Panc1 (cell line): ENCODE measurements at regions not wholly inside any gene's neighbourhood (a gene's known extent, or its start where the extent isn't known, plus 50 kb on each side); places are given as distances from the start of the nearest gene placed in this dataset.

Experiments used
- ATAC-seq: fragments of 200-7000 bp; cut with Tn5 transposase; 2 replicates; pipeline ENCODE4 v1.9.1; 2020; ENCODE audit warnings: mild to moderate bottlenecking, moderate library complexity
- BruUV-seq: library from RNA; stranded (reverse); fragments of 400-500 nt; replicated peaks from 2 replicates; lab custom pipeline; 2021; lab: Mats Ljungman, UMichigan
- CTCF ChIA-PET: fragments of 300-600 bp; sonication (Branson Sonifier 250); formaldehyde crosslinking; loops from one replicate; lab custom pipeline; 2022; ENCODE audit warnings: antibody characterized with exemption; lab: Charles Lee
- POLR2A ChIA-PET: fragments of 300-600 bp; sonication (Branson Sonifier 250); formaldehyde crosslinking; loops from one replicate; lab custom pipeline; 2022; ENCODE audit warnings: antibody characterized with exemption; lab: Charles Lee
- DNase-seq: peaks from one replicate; pipeline ENCODE4 v3.0.0-alpha.2; 2010; ENCODE audit warnings: low read depth, low spot score
- H3K27ac ChIP-seq: 2 replicates; pipeline ENCODE4 v1.5.1; 2011; ENCODE audit warnings: mild to moderate bottlenecking, low read length, inconsistent platforms
- H3K27me3 ChIP-seq: fragments of 200-500 bp; sonication (Bioruptor generic); 2 replicates; pipeline ENCODE4 v1.6.0; 2014; ENCODE audit warnings: low read length, inconsistent platforms; ENCODE audit not compliant: control insufficient read depth, insufficient read depth
- H3K36me3 ChIP-seq: fragments of 200-500 bp; sonication (Bioruptor generic); 2 replicates; pipeline ENCODE4 v1.5.1; 2014; ENCODE audit warnings: inconsistent platforms, mild to moderate bottlenecking, low read length, moderate library complexity; ENCODE audit not compliant: control insufficient read depth, insufficient read depth
- H3K4me1 ChIP-seq: 2 replicates; pipeline ENCODE4 v1.5.1; 2011; ENCODE audit warnings: inconsistent platforms, mild to moderate bottlenecking, low read length, moderate library complexity; ENCODE audit not compliant: control insufficient read depth, insufficient read depth
- H3K4me3 ChIP-seq, 2 experiments: 2 replicates each; pipeline ENCODE4 v1.5.1; 2011 to 2012; ENCODE audit warnings: low read depth in 2 of 2, low read length in 2 of 2, mild to moderate bottlenecking in 2 of 2, inconsistent platforms in 1 of 2, moderate library complexity in 1 of 2
- H3K9me3 ChIP-seq: fragments of 200-500 bp; sonication (Bioruptor generic); 2 replicates; pipeline ENCODE4 v1.5.1; 2014; ENCODE audit warnings: low read depth, mild to moderate bottlenecking, inconsistent platforms, low read length, moderate library complexity; ENCODE audit not compliant: control insufficient read depth, insufficient read depth
- CTCF ChIP-seq: fragments of 450-650 bp; IDR thresholded peaks from 2 replicates; pipeline ENCODE4 v1.5.1; 2017; ENCODE audit warnings: mild to moderate bottlenecking
- POLR2AphosphoS5 ChIP-seq: IDR thresholded peaks from 2 replicates; pipeline ENCODE4 v1.6.1; 2012; ENCODE audit warnings: mild to moderate bottlenecking, low read depth, low read length, moderate library complexity
- REST ChIP-seq, 2 experiments: IDR thresholded peaks; 2 replicates each; pipeline ENCODE4 v1.6.1; 2011 to 2012; ENCODE audit warnings: low read depth in 2 of 2, control low read depth in 1 of 2, low read length in 1 of 2, mild to moderate bottlenecking in 1 of 2, moderate library complexity in 1 of 2; ENCODE audit not compliant: insufficient read depth in 1 of 2
- SIN3A ChIP-seq: IDR thresholded peaks from 2 replicates; pipeline ENCODE4 v1.6.1; 2012; ENCODE audit warnings: low read depth, mild to moderate bottlenecking, low read length, moderate library complexity, borderline replicate concordance; ENCODE audit not compliant: insufficient read depth
- TCF7L2 ChIP-seq: IDR thresholded peaks from 2 replicates; pipeline ENCODE4 v1.6.1; 2011; ENCODE audit warnings: mild to moderate bottlenecking, low read depth, low read length, inconsistent platforms
- in situ Hi-C: cut with HindIII; loops from 2 replicates; pipeline ENCODE4 v1.10.0; 2016; ENCODE audit warnings: low sequenced_read_pairs, low pct_unique_long_range_greater_than_20kb
- intact Hi-C: fragments of 100-400 bp; cut with micrococcal nuclease; formaldehyde crosslinking; loops from one replicate; pipeline ENCODE4 v1.10.0; 2022; ENCODE audit not compliant: unreplicated experiment

- H3K27me3 ChIP-seq: peaks cover 8% of the 10 kb centered on the region; the same call in 1 of the 2 replicates
- no peak overlapping the region for H3K27ac ChIP-seq
- no peaks in the 10 kb centered on the region for H3K9me3 ChIP-seq
- H3K36me3 ChIP-seq: no peaks in the 10 kb centered on the region
- ATAC-seq (no peak), DNase-seq (no peak)
- intact Hi-C loops: no loop called here
- POLR2A ChIA-PET: no interaction called here
- no TSS peak for BruUV-seq
- TF ChIP-seq TCF7L2: no peak
- TF ChIP-seq POLR2AphosphoS5: no peak
- TF ChIP-seq REST (IDR thresholded peaks at IDR 0.05; ENCODE audit: insufficient read depth in 1 of 2, low read depth in 2 of 2, low read length in 1 of 2): no peak
- no peak for TF ChIP-seq SIN3A
- no peak for TF ChIP-seq CTCF
- CTCF ChIA-PET: interaction anchor here (0.6 kb wide), 1 partner anchor 23 kb away, joined by 10 read pairs; no protein-coding TSS in a partner anchor
- H3K4me3 ChIP-seq: no peak overlapping the region
- H3K4me1 ChIP-seq: no peaks in the 10 kb centered on the region
- in situ Hi-C loops: no loop called here
Observed at GRCh38 chr19:30106417-30107095, 164.5 kb downstream of the URI1 start.

GRCh38 chr19:30107251-30107650 is 165.2 kb downstream of the URI1 start:
- H3K4me1 ChIP-seq: no peaks in the 10 kb centered on the region
- H3K4me3 ChIP-seq: no peak overlapping the region
- no TSS peak for BruUV-seq
- H3K9me3 ChIP-seq: no peaks in the 10 kb centered on the region
- DNase-seq: no peak
- ChIA-PET CTCF (no interaction called here), POLR2A (no interaction called here)
- no peak for ATAC-seq
- peaks cover 8% of the 10 kb centered on the region; the same call in 1 of the 2 replicates for H3K27me3 ChIP-seq
- H3K27ac ChIP-seq: no peak overlapping the region
- in situ Hi-C loops: no loop called here
- H3K36me3 ChIP-seq: no peaks in the 10 kb centered on the region
- TF ChIP-seq SIN3A: no peak
- TF ChIP-seq TCF7L2: no peak
- no peak for TF ChIP-seq POLR2AphosphoS5
- TF ChIP-seq REST (IDR thresholded peaks at IDR 0.05; ENCODE audit: insufficient read depth in 1 of 2, low read depth in 2 of 2, low read length in 1 of 2): no peak
- no peak for TF ChIP-seq CTCF
- intact Hi-C loops: no loop called here
